Natural killer cell treated with Interleukin-12 subunit alpha and Interleukin-12 subunit beta and Interleukin-15 and Interleukin-18, amount 100 ng/mL, for 72 hours (primary cell): ENCODE measurements at regions not wholly inside any gene's neighbourhood (a gene's known extent, or its start where the extent isn't known, plus 50 kb on each side); places are given as distances from the start of the nearest gene placed in this dataset.

Source experiments
- ATAC-seq, 2 donors: fragments of 150-1000 bp; cut with Tn5 transposase in 1 of 2; sonication (Bioruptor Pico), chemical (Tn5 transposase) in 1 of 2; 2 replicates each; pipeline ENCODE4 v1.10.0; 2021
- DNase-seq: peaks from one replicate; pipeline ENCODE4 v3.0.0; 2022; ENCODE audit warnings: low spot score
- H3K27ac Mint-ChIP-seq, 2 donors: 1 replicate in 1 of 2; 2 replicates in 1 of 2; pipeline ENCODE4 v1.8.0; 2022; ENCODE audit warnings: mixed read lengths in 2 of 2, mild to moderate bottlenecking in 1 of 2, moderate library complexity in 1 of 2
- H3K27me3 Mint-ChIP-seq, 2 donors: 1 replicate in 1 of 2; 2 replicates in 1 of 2; pipeline ENCODE4 v1.8.0; 2022; ENCODE audit warnings: mixed read lengths in 2 of 2
- H3K36me3 Mint-ChIP-seq: one replicate; pipeline ENCODE4 v1.8.0; 2022; ENCODE audit warnings: mixed read lengths
- H3K4me1 Mint-ChIP-seq, 2 donors: 1 replicate in 1 of 2; 2 replicates in 1 of 2; pipeline ENCODE4 v1.8.0; 2022; ENCODE audit warnings: low read depth in 2 of 2, mixed read lengths in 2 of 2, mild to moderate bottlenecking in 1 of 2
- H3K4me3 Mint-ChIP-seq: one replicate; pipeline ENCODE4 v1.8.0; 2022; ENCODE audit warnings: mixed read lengths
- H3K9me3 Mint-ChIP-seq: 2 replicates; pipeline ENCODE4 v1.8.0; 2022; ENCODE audit warnings: mixed read lengths

GRCh38 chr14:36083317-36083716 is 93.2 kb downstream of the PTCSC3 start:
- no peak for DNase-seq
- Mint-ChIP-seq H3K27me3 (peaks cover 5 to 30% of the 10 kb centered on the region in 2 donors), H3K9me3 (peaks cover 5% of the 10 kb centered on the region), H3K4me1 (no peaks in the 10 kb centered on the region), H3K27ac (no peak overlapping the region), H3K4me3 (no peak overlapping the region), H3K36me3 (no peaks in the 10 kb centered on the region)
- ATAC-seq = no peak

GRCh38 chr14:36078080-36078479 is 98.4 kb downstream of the PTCSC3 start:
- H3K27me3 Mint-ChIP-seq = peaks cover 4 to 21% of the 10 kb centered on the region in 2 donors
- no peak overlapping the region for H3K27ac Mint-ChIP-seq
- no peak for ATAC-seq
- no peak overlapping the region for H3K4me3 Mint-ChIP-seq
- DNase-seq = no peak
- H3K4me1 Mint-ChIP-seq = no peaks in the 10 kb centered on the region
- no peaks in the 10 kb centered on the region for H3K9me3 Mint-ChIP-seq
- H3K36me3 Mint-ChIP-seq = no peaks in the 10 kb centered on the region

- Mint-ChIP-seq H3K36me3 (no peaks in the 10 kb centered on the region), H3K4me1 (no peaks in the 10 kb centered on the region), H3K9me3 (no peaks in the 10 kb centered on the region), H3K27me3 (peaks cover 4 to 21% of the 10 kb centered on the region in 2 donors), H3K27ac (no peak overlapping the region), H3K4me3 (no peak overlapping the region)
- ATAC-seq (no peak), DNase-seq (no peak)
Measured at GRCh38 chr14:36076197-36076596, 100.3 kb downstream of the PTCSC3 start.

- Mint-ChIP-seq H3K36me3 (no peaks in the 10 kb centered on the region), H3K27ac (no peak overlapping the region), H3K4me1 (no peaks in the 10 kb centered on the region), H3K4me3 (no peak overlapping the region), H3K27me3 (peaks cover 7 to 15% of the 10 kb centered on the region in 2 donors), H3K9me3 (no peaks in the 10 kb centered on the region)
- no peak for DNase-seq
- ATAC-seq = no peak
Measured at GRCh38 chr14:36075203-36075602, 101.3 kb downstream of the PTCSC3 start.

GRCh38 chr14:36070720-36071043 is 105.8 kb downstream of the PTCSC3 start:
- no peak for ATAC-seq
- no peaks in the 10 kb centered on the region for H3K9me3 Mint-ChIP-seq
- no peak overlapping the region for H3K4me3 Mint-ChIP-seq
- H3K27me3 Mint-ChIP-seq = peaks cover 3 to 8% of the 10 kb centered on the region in 2 donors
- no peaks in the 10 kb centered on the region for H3K36me3 Mint-ChIP-seq
- DNase-seq = no peak
- no peaks in the 10 kb centered on the region for H3K4me1 Mint-ChIP-seq
- no peak overlapping the region for H3K27ac Mint-ChIP-seq

GRCh38 chr14:36070031-36070719 is 106.3 kb downstream of the PTCSC3 start:
- Mint-ChIP-seq H3K4me1 (no peaks in the 10 kb centered on the region), H3K36me3 (no peaks in the 10 kb centered on the region), H3K9me3 (no peaks in the 10 kb centered on the region), H3K27ac (no peak overlapping the region), H3K27me3 (peaks cover 3 to 6% of the 10 kb centered on the region in 2 donors), H3K4me3 (no peak overlapping the region)
- ATAC-seq (no peak), DNase-seq (no peak)

GRCh38 chr14:36069535-36069900 is 107.0 kb downstream of the PTCSC3 start:
- no peak overlapping the region for H3K27ac Mint-ChIP-seq
- no peaks in the 10 kb centered on the region for H3K4me1 Mint-ChIP-seq
- no peak for ATAC-seq
- no peaks in the 10 kb centered on the region for H3K9me3 Mint-ChIP-seq
- H3K36me3 Mint-ChIP-seq = no peaks in the 10 kb centered on the region
- no peak for DNase-seq
- peaks cover 3 to 12% of the 10 kb centered on the region in 2 donors for H3K27me3 Mint-ChIP-seq
- no peak overlapping the region for H3K4me3 Mint-ChIP-seq

- Mint-ChIP-seq H3K27me3 (peaks cover 3 to 12% of the 10 kb centered on the region in 2 donors), H3K27ac (no peak overlapping the region), H3K9me3 (no peaks in the 10 kb centered on the region), H3K4me3 (no peak overlapping the region), H3K4me1 (no peaks in the 10 kb centered on the region), H3K36me3 (no peaks in the 10 kb centered on the region)
- ATAC-seq (no peak), DNase-seq (no peak)
Measured at GRCh38 chr14:36068777-36069534, 107.6 kb downstream of the PTCSC3 start.

GRCh38 chr14:36067428-36068187 is 108.9 kb downstream of the PTCSC3 start:
- H3K4me3 Mint-ChIP-seq = no peak overlapping the region
- no peaks in the 10 kb centered on the region for H3K36me3 Mint-ChIP-seq
- H3K27ac Mint-ChIP-seq = no peak overlapping the region
- ATAC-seq = no peak
- no peak for DNase-seq
- H3K9me3 Mint-ChIP-seq = no peaks in the 10 kb centered on the region
- H3K27me3 Mint-ChIP-seq = peaks cover 5 to 12% of the 10 kb centered on the region in 2 donors
- no peaks in the 10 kb centered on the region for H3K4me1 Mint-ChIP-seq

- no peaks in the 10 kb centered on the region for H3K4me1 Mint-ChIP-seq
- no peaks in the 10 kb centered on the region for H3K9me3 Mint-ChIP-seq
- DNase-seq = no peak
- no peak overlapping the region for H3K4me3 Mint-ChIP-seq
- peaks cover 5 to 12% of the 10 kb centered on the region in 2 donors for H3K27me3 Mint-ChIP-seq
- ATAC-seq = no peak
- H3K36me3 Mint-ChIP-seq = no peaks in the 10 kb centered on the region
- H3K27ac Mint-ChIP-seq = no peak overlapping the region
Measured at GRCh38 chr14:36066636-36067035, 109.9 kb downstream of the PTCSC3 start.

- ATAC-seq (no peak), DNase-seq (no peak)
- Mint-ChIP-seq H3K4me1 (no peaks in the 10 kb centered on the region), H3K4me3 (no peak overlapping the region), H3K36me3 (no peaks in the 10 kb centered on the region), H3K27ac (no peak overlapping the region), H3K27me3 (peaks cover 2 to 12% of the 10 kb centered on the region in 2 donors), H3K9me3 (no peaks in the 10 kb centered on the region)
Measured at GRCh38 chr14:36065831-36066230, 110.7 kb downstream of the PTCSC3 start.

- no peaks in the 10 kb centered on the region for H3K9me3 Mint-ChIP-seq
- H3K4me3 Mint-ChIP-seq = no peak overlapping the region
- H3K27ac Mint-ChIP-seq = no peak overlapping the region
- peaks cover 0 to 9% of the 10 kb centered on the region in 2 donors for H3K27me3 Mint-ChIP-seq
- ATAC-seq (no peak), DNase-seq (no peak)
- no peaks in the 10 kb centered on the region for H3K36me3 Mint-ChIP-seq
- no peaks in the 10 kb centered on the region for H3K4me1 Mint-ChIP-seq
Measured at GRCh38 chr14:36059531-36059930, 117.0 kb downstream of the PTCSC3 start.

- Mint-ChIP-seq H3K9me3 (no peaks in the 10 kb centered on the region), H3K4me1 (no peaks in the 10 kb centered on the region), H3K27ac (no peak overlapping the region), H3K36me3 (no peaks in the 10 kb centered on the region), H3K27me3 (peaks cover 0 to 8% of the 10 kb centered on the region in 2 donors), H3K4me3 (no peak overlapping the region)
- ATAC-seq (no peak), DNase-seq (no peak)
Measured at GRCh38 chr14:36057452-36058116, 118.9 kb downstream of the PTCSC3 start.

- Mint-ChIP-seq H3K9me3 (no peaks in the 10 kb centered on the region), H3K27me3 (peaks cover 0 to 8% of the 10 kb centered on the region in 2 donors), H3K36me3 (no peaks in the 10 kb centered on the region), H3K27ac (no peak overlapping the region), H3K4me3 (no peak overlapping the region), H3K4me1 (no peaks in the 10 kb centered on the region)
- DNase-seq = no peak
- no peak for ATAC-seq
Measured at GRCh38 chr14:36056845-36057244, 119.7 kb downstream of the PTCSC3 start.
